ENCODE measurements at regions not wholly inside any gene's neighbourhood (a gene's known extent, or its start where the extent isn't known, plus 50 kb on each side); places are given as distances from the start of the nearest gene placed in this dataset.

DNA sequence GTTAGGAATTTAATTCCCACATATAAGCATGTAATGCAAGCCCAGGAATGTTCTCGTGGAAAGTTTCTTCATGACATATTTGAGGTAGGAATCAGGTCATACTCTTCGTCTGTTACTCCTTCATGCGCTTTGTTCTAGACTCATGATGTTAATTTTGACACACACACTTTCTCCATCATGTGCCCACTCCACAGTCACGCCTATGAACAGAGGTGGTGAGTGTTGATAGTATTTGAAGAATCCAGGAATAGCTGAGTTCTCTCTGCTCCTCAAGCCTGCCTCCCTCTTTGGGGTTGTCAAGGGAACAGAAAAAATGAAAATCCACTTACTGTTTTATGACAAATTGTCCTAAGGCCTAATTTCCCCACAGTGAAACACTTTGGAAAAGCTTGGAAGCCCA lies 117.3 kb upstream of the SERPINE2 start:
- no peak for TF ChIP-seq POLR2A (IDR thresholded peaks at IDR 0.05)
- TF ChIP-seq, protein P1, sequence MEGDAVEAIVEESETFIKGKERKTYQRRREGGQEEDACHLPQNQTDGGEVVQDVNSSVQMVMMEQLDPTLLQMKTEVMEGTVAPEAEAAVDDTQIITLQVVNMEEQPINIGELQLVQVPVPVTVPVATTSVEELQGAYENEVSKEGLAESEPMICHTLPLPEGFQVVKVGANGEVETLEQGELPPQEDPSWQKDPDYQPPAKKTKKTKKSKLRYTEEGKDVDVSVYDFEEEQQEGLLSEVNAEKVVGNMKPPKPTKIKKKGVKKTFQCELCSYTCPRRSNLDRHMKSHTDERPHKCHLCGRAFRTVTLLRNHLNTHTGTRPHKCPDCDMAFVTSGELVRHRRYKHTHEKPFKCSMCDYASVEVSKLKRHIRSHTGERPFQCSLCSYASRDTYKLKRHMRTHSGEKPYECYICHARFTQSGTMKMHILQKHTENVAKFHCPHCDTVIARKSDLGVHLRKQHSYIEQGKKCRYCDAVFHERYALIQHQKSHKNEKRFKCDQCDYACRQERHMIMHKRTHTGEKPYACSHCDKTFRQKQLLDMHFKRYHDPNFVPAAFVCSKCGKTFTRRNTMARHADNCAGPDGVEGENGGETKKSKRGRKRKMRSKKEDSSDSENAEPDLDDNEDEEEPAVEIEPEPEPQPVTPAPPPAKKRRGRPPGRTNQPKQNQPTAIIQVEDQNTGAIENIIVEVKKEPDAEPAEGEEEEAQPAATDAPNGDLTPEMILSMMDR (IDR thresholded peaks at IDR 0.05) = no peak
